H54 (cell line): ENCODE measurements at regions not wholly inside any gene's neighbourhood (a gene's known extent, or its start where the extent isn't known, plus 50 kb on each side); places are given as distances from the start of the nearest gene placed in this dataset.

Experiments used
- DNase-seq: peaks from one replicate; pipeline ENCODE4 v3.0.0; 2011; ENCODE audit warnings: low spot score, mixed read lengths; ENCODE audit not compliant: insufficient read length
- FAIRE-seq: peaks from 3 replicates; lab custom pipeline; 2011; peaks lifted over from hg19 to GRCh38; lab: Jason Lieb, UNC
- POLR2A ChIP-seq: IDR thresholded peaks from 2 replicates; pipeline ENCODE4 v1.6.1; 2011; ENCODE audit warnings: low read depth, mild to moderate bottlenecking, low read length

DNA sequence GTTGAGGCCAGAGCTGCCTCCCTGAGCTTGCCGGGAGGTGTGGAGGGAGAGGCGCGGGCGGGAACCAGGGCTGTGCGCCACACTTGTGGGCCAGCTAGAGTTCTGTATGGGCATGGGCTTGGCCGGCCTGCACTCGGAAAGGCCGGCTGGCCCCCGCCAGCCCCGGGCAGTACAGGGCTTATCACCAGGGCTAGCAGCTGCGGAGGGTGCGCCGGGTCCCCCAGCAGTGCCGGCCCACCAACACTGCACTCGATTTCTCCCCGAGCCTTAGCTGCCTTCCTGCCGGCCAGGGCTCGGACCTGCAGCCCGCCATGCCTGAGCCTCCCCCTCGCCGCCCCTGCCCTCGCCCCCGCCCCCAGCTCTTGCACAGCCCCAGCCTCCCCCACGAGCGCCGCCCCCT lies 472.7 kb downstream of the TFAP2A start:
- DNase-seq, result no peak
- FAIRE-seq, result no peak
- no peak for TF ChIP-seq POLR2A

DNA sequence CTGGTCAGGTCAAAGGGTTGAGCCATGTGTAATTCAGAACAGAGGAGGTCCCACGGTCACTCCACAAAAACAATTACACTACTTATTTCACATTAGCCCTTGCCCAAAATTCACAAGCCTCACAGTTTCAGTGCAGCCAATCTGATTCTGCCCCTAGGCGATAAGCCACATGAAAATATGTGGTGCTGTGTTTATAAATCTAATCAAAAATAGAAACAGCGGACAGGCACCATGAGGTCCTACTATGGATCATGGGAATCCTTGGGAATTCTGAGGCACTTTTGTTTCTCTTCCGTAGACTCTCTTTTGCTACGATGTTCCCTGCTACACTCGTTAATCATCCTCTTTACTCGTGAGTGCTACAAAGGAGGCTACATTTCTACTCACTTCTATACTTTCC lies 476.1 kb downstream of the TFAP2A start:
- DNase-seq (no peak), FAIRE-seq (no peak)
- no peak for TF ChIP-seq POLR2A

- no peak for DNase-seq
- no peak for FAIRE-seq
- TF ChIP-seq POLR2A, result no peak
Measured at GRCh38 chr6:9937031-9937763, 477.7 kb downstream of the TFAP2A start.

- TF ChIP-seq POLR2A, result no peak
- DNase-seq (no peak), FAIRE-seq (no peak)
Measured at GRCh38 chr6:9936551-9936950, 478.3 kb downstream of the TFAP2A start.

- TF ChIP-seq POLR2A, result no peak
- DNase-seq (no peak), FAIRE-seq (no peak)
Measured at GRCh38 chr6:9933677-9934076, 481.2 kb downstream of the TFAP2A start.

DNA sequence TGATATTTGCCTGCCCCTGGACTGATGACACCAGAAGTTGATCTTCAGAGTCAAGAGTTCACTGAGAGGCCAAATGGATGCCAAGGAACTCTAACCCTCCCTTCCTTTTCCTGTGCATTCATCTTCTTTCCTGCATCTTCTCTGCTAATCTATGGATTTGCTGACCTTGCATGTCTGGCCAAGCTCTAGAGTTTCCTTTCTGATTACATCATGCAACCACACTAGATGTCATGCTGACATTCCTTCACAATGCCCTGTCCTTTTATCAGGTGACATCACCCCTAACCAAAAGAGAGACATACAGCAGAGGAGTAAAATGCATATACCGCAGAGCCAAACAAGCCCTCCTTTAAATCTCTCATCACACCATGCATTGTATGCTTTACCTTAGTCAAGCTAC lies 487.6 kb downstream of the TFAP2A start:
- DNase-seq, result no peak
- FAIRE-seq, result no peak

DNA sequence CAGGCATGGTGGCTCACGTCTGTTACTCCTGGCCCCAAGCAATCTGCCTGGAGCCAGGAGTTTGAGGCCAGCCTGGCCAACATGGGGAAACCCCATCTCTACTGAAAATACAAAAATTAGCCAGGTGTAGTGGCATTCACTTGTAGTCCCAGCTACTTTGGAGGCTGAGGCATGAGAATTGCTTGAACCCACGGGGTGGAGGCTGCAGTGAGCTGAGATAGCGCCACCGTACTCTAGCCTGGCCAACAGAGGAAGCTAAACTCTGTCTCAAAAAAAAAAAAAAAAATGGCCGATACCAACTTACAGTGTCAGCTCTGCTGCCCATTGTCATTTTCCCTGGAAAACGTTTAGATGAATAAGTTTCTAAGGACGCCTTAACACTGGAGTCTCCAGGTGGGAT lies 489.9 kb downstream of the TFAP2A start:
- FAIRE-seq (no peak), DNase-seq (no peak)
- TF ChIP-seq POLR2A, result no peak

More for the DNA sequence above, 487.6 kb downstream of the TFAP2A start:
- TF ChIP-seq POLR2A, result no peak

- DNase-seq (no peak), FAIRE-seq (no peak)
- no peak for TF ChIP-seq POLR2A
Measured at GRCh38 chr6:9921366-9921765, 493.5 kb downstream of the TFAP2A start.

DNA sequence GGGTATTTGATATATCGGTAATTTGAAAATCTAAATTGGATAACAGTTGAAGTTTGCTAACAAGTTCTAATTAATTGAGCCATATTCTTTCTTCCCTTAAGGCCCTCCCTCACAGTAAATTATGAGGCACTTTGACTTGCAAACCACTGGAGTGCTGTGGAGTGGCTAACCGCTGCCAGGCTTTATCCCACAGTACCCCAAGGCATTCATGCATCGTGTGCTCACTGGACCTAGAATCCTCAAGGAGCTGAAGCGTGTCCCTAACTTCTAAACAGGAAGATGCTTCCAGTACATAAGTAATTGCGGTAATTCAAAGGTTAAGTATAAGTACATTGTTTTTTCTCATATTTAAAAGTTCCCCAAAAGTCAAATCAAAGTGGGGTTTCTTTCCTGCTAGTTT lies 499.9 kb downstream of the TFAP2A start:
- no peak for DNase-seq
- FAIRE-seq, result no peak
- no peak for TF ChIP-seq POLR2A

DNA sequence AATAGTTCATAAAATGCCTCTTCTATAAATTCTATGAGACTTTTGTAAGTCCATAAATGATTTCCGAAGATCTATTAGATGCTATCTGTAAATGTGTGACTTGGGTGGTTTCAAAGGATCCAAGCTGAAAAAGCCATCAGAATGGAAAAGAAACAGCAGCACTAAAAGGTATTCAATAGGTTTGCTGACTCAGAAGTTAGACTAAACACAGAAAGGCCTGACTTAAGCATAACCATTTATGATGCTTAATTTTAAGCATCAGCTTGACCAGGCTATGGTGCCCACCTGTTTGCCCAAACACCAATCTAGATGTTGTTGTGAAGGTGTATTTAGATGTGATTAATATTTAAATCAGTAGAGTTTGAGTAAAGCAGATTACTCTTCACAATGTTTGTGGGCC lies 513.5 kb downstream of the TFAP2A start:
- FAIRE-seq (no peak), DNase-seq (no peak)
- no peak for TF ChIP-seq POLR2A

DNA sequence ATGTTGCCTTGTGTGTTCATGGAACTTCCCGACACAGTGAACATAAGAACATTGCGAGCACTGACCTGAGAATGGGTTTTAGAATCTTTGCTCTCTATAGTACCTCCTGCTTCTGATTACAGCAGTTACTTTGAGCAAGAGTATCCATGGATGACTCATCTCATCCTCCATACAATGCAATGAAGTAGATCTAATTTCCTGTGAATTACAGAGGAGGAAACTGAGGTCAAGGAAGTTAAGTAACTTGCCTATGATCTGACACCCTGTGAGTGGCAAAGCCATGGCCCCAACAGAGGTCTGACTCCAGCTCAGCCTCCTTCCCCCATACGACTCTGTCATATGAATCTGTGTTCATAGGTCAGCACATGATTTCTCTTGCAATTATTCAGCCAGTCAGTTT lies 518.1 kb downstream of the TFAP2A start:
- FAIRE-seq (no peak), DNase-seq (no peak)
- TF ChIP-seq POLR2A, result no peak

- no peak for FAIRE-seq
- TF ChIP-seq POLR2A, result no peak
- no peak for DNase-seq
Measured at GRCh38 chr6:9890893-9891292, 524.0 kb downstream of the TFAP2A start.

- no peak for FAIRE-seq
- no peak for DNase-seq
- no peak for TF ChIP-seq POLR2A
Measured at GRCh38 chr6:9890469-9890868, 524.4 kb downstream of the TFAP2A start.

DNA sequence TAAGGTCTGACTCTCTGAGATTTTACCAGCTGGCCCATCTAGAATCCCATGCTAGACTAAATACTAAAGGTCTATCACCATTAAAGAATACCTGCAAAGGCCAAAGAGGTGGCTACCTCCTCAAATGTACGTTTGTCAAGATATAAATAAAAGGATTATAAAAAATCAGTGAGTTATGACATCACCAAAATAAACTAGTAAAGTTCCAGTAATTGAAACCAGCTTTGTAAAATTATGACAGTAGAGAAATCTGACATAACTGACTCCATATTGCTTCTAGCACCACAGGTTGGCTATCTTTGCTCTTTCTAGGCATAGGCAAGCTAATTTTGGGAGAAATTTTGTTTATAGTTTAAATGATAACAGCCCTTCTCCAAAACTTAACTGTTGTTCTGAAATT lies 536.3 kb downstream of the TFAP2A start:
- DNase-seq, result no peak
- FAIRE-seq, result no peak
- no peak for TF ChIP-seq POLR2A

GRCh38 chr6:9875605-9876353 lies 539.1 kb downstream of the TFAP2A start:
- no peak for FAIRE-seq
- DNase-seq, result no peak
- TF ChIP-seq POLR2A, result no peak
